ENCODE measurements at regions not wholly inside any gene's neighbourhood (a gene's known extent, or its start where the extent isn't known, plus 50 kb on each side); places are given as distances from the start of the nearest gene placed in this dataset.

DNA sequence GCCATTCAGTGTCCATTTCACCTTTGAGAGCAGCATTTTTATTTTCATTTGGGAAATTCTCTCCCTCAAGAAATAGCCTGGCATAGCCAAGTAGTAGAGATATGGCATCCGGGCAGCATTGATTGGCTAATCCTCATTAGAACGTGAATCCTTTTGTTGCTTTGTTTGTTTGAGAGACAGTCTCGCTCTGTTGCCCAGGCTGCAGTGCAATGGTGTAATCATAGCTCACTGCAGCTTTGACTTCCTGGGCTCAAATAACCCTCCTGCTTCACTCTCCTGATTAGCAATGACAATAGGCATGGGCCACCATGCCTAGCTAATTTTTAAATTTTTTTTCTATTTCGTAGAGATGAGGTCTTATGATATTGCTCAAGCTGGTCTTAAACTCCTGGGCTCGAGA lies 1174.9 kb upstream of the AUTS2 start:
- Histone ChIP-seq H3K36me3 (ENCODE audit: control insufficient read depth, insufficient read depth, low read length) (no peaks in the 10 kb centered on the region), H3K9me3 (ENCODE audit: control insufficient read depth, insufficient read depth, low read length) (peaks cover 18% of the 10 kb centered on the region), H3K4me1 (ENCODE audit: control insufficient read depth, insufficient read depth, low read length) (no peaks in the 10 kb centered on the region), H3K4me3 (ENCODE audit: low read length) (no peak overlapping the region), H3K27me3 (ENCODE audit: control insufficient read depth, insufficient read depth, low read length) (no peaks in the 10 kb centered on the region), H3K27ac (ENCODE audit: low read length) (no peak overlapping the region)
- Mint-ChIP-seq H3K4me3 (no peak overlapping the region), H3K9me3 (peaks cover 11 to 14% of the 10 kb centered on the region in 2 donors), H3K36me3 (no peaks in the 10 kb centered on the region), H3K27me3 (ENCODE audit: low read depth in 2 of 2) (no peaks in the 10 kb centered on the region), H3K27ac (no peak overlapping the region), H3K4me1 (no peaks in the 10 kb centered on the region)
- 85% methylated on average over 5 of the region's 5 CpGs for WGBS (ENCODE audit: insufficient coverage)
- TF ChIP-seq, protein P1, sequence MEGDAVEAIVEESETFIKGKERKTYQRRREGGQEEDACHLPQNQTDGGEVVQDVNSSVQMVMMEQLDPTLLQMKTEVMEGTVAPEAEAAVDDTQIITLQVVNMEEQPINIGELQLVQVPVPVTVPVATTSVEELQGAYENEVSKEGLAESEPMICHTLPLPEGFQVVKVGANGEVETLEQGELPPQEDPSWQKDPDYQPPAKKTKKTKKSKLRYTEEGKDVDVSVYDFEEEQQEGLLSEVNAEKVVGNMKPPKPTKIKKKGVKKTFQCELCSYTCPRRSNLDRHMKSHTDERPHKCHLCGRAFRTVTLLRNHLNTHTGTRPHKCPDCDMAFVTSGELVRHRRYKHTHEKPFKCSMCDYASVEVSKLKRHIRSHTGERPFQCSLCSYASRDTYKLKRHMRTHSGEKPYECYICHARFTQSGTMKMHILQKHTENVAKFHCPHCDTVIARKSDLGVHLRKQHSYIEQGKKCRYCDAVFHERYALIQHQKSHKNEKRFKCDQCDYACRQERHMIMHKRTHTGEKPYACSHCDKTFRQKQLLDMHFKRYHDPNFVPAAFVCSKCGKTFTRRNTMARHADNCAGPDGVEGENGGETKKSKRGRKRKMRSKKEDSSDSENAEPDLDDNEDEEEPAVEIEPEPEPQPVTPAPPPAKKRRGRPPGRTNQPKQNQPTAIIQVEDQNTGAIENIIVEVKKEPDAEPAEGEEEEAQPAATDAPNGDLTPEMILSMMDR (IDR thresholded peaks at IDR 0.05): no peak
- no peak for DNase-seq
- ATAC-seq: no peak
- intact Hi-C loops (cut with micrococcal nuclease): no loop called here

GRCh38 chr7:68424658-68425297 lies 1173.5 kb upstream of the AUTS2 start:
- no peaks in the 10 kb centered on the region for H3K4me1 Mint-ChIP-seq
- H3K9me3 ChIP-seq (ENCODE audit: control insufficient read depth, insufficient read depth, low read length): peaks cover 15% of the 10 kb centered on the region
- H3K36me3 Mint-ChIP-seq: no peaks in the 10 kb centered on the region
- H3K36me3 ChIP-seq (ENCODE audit: control insufficient read depth, insufficient read depth, low read length): no peaks in the 10 kb centered on the region
- no peaks in the 10 kb centered on the region for H3K4me1 ChIP-seq (ENCODE audit: control insufficient read depth, insufficient read depth, low read length)
- H3K4me3 Mint-ChIP-seq: no peak overlapping the region
- no peak overlapping the region for H3K27ac ChIP-seq (ENCODE audit: low read length)
- no peak overlapping the region for H3K4me3 ChIP-seq (ENCODE audit: low read length)
- no peaks in the 10 kb centered on the region for H3K27me3 Mint-ChIP-seq (ENCODE audit: low read depth in 2 of 2)
- DNase-seq (no peak), ATAC-seq (no peak)
- H3K27me3 ChIP-seq (ENCODE audit: control insufficient read depth, insufficient read depth, low read length): no peaks in the 10 kb centered on the region
- TF ChIP-seq, protein P1 (IDR thresholded peaks at IDR 0.05): no peak
- H3K9me3 Mint-ChIP-seq: peaks cover 13 to 16% of the 10 kb centered on the region in 2 donors
- no peak overlapping the region for H3K27ac Mint-ChIP-seq
- intact Hi-C loops (cut with micrococcal nuclease): no loop called here
- 89% methylated on average over 4 of the region's 4 CpGs for WGBS (ENCODE audit: insufficient coverage)

DNA sequence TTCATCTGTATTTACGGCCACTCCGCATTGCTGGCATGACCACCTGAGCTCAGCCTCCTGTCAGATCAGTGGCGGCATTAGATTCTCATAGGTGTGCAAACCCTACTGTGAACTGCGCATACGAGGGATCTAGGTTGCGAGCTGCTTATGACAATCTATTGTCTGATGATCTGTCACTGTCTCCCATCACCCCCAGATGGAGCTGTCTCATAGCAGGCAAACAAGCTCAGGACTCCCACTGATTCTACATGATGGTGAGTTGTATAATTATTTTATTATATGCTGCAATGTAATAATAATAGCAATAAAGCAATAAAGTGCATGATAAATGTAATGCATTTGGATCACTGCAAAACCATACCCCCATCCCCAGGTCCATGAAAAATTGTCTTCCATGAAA lies 1172.9 kb upstream of the AUTS2 start:
- WGBS (ENCODE audit: insufficient coverage): 94% methylated on average over 6 of the region's 6 CpGs
- DNase-seq: no peak
- H3K9me3 Mint-ChIP-seq: peaks cover 11 to 15% of the 10 kb centered on the region in 2 donors

More for the DNA sequence above, 1172.9 kb upstream of the AUTS2 start:
- H3K27me3 ChIP-seq (ENCODE audit: control insufficient read depth, insufficient read depth, low read length): no peaks in the 10 kb centered on the region
- H3K9me3 ChIP-seq (ENCODE audit: control insufficient read depth, insufficient read depth, low read length): peaks cover 14% of the 10 kb centered on the region
- no peaks in the 10 kb centered on the region for H3K36me3 ChIP-seq (ENCODE audit: control insufficient read depth, insufficient read depth, low read length)
- TF ChIP-seq, protein P1 (IDR thresholded peaks at IDR 0.05): no peak
- H3K4me3 Mint-ChIP-seq: no peak overlapping the region
- H3K27me3 Mint-ChIP-seq (ENCODE audit: low read depth in 2 of 2): no peaks in the 10 kb centered on the region
- no peak for ATAC-seq
- no peaks in the 10 kb centered on the region for H3K36me3 Mint-ChIP-seq
- no peak overlapping the region for H3K27ac ChIP-seq (ENCODE audit: low read length)
- no peak overlapping the region for H3K27ac Mint-ChIP-seq
- H3K4me1 ChIP-seq (ENCODE audit: control insufficient read depth, insufficient read depth, low read length): no peaks in the 10 kb centered on the region
- H3K4me1 Mint-ChIP-seq: no peaks in the 10 kb centered on the region
- intact Hi-C loops (cut with micrococcal nuclease): no loop called here
- no peak overlapping the region for H3K4me3 ChIP-seq (ENCODE audit: low read length)

Measured in natural killer cell (primary cell).